Liver (tissue), 8 donors: ENCODE measurements at regions not wholly inside any gene's neighbourhood (a gene's known extent, or its start where the extent isn't known, plus 50 kb on each side); places are given as distances from the start of the nearest gene placed in this dataset.

Experiments
- DNase-seq: peaks from one replicate; pipeline ENCODE4 v3.0.0-alpha.2; 2017; ENCODE audit warnings: low spot score
- H3K27ac ChIP-seq, 2 donors: one replicate each; pipeline ENCODE4 v1.7.0; 2013; ENCODE audit warnings: inconsistent platforms in 2 of 2, low read length in 2 of 2, control low read depth in 1 of 2, low read depth in 1 of 2, mild to moderate bottlenecking in 1 of 2
- H3K27me3 ChIP-seq, 4 donors: one replicate each; pipeline versions ENCODE4 v1.6.1 to v1.7.0; 2013; ENCODE audit warnings: low read length in 3 of 4, inconsistent platforms in 1 of 4, mild to moderate bottlenecking in 1 of 4, moderate library complexity in 1 of 4; ENCODE audit not compliant: control insufficient read depth in 4 of 4, insufficient read depth in 4 of 4
- H3K36me3 ChIP-seq, 4 donors: one replicate each; pipeline versions ENCODE4 v1.6.1 to v1.7.0; 2013; ENCODE audit warnings: low read length in 3 of 4, mild to moderate bottlenecking in 3 of 4, low read depth in 1 of 4, moderate library complexity in 1 of 4; ENCODE audit not compliant: control insufficient read depth in 4 of 4, insufficient read depth in 3 of 4
- H3K4me1 ChIP-seq, 4 donors: one replicate each; pipeline versions ENCODE4 v1.6.1 to v1.7.0; 2013; ENCODE audit warnings: low read length in 3 of 4, mild to moderate bottlenecking in 3 of 4, moderate library complexity in 1 of 4; ENCODE audit not compliant: control insufficient read depth in 4 of 4, insufficient read depth in 4 of 4
- H3K4me3 ChIP-seq, 3 donors: one replicate each; pipeline versions ENCODE4 v1.6.1 to v1.7.0; 2013; ENCODE audit warnings: low read length in 3 of 3, control low read depth in 1 of 3, low read depth in 1 of 3, mild to moderate bottlenecking in 1 of 3
- H3K9ac ChIP-seq, 2 donors: one replicate each; pipeline ENCODE4 v1.7.0; 2013; ENCODE audit warnings: low read length in 2 of 2, mild to moderate bottlenecking in 2 of 2, moderate library complexity in 2 of 2, control low read depth in 1 of 2, low read depth in 1 of 2
- H3K9me3 ChIP-seq, 4 donors: one replicate each; pipeline versions ENCODE4 v1.6.1 to v1.7.0; 2013; ENCODE audit warnings: low read length in 3 of 4; ENCODE audit not compliant: control insufficient read depth in 4 of 4
- FOXA2 ChIP-seq: IDR thresholded peaks from 2 replicates; pipeline ENCODE4 v1.6.1; 2016; ENCODE audit warnings: antibody characterized with exemption
- GABPA ChIP-seq, 2 donors: IDR thresholded peaks in 1 of 2; conservative IDR thresholded peaks in 1 of 2; 2 replicates each; pipeline ENCODE4 v1.6.1; 2016; ENCODE audit warnings: antibody characterized with exemption in 2 of 2, mild to moderate bottlenecking in 1 of 2, moderate library complexity in 1 of 2
- HNF4A ChIP-seq, 2 donors: conservative IDR thresholded peaks; 2 replicates each; pipeline ENCODE4 v1.6.1; 2016; ENCODE audit warnings: antibody characterized with exemption in 2 of 2, mild to moderate bottlenecking in 2 of 2
- HNF4G ChIP-seq: IDR thresholded peaks from 2 replicates; pipeline ENCODE4 v1.6.1; 2016; ENCODE audit warnings: antibody characterized with exemption
- JUND ChIP-seq, 2 donors: IDR thresholded peaks; 2 replicates each; pipeline ENCODE4 v1.6.1; 2016; ENCODE audit warnings: antibody characterized with exemption in 2 of 2
- MAX ChIP-seq: IDR thresholded peaks from 2 replicates; pipeline ENCODE4 v1.6.1; 2016; ENCODE audit warnings: antibody characterized with exemption
- NR2F2 ChIP-seq: IDR thresholded peaks from 2 replicates; pipeline ENCODE4 v1.6.1; 2016; ENCODE audit warnings: antibody characterized with exemption
- RAD21 ChIP-seq, 2 donors: IDR thresholded peaks; 2 replicates each; pipeline ENCODE4 v1.6.1; 2016; ENCODE audit warnings: antibody characterized with exemption in 2 of 2, mild to moderate bottlenecking in 2 of 2
- REST ChIP-seq: IDR thresholded peaks from 2 replicates; pipeline ENCODE4 v1.6.1; 2016; ENCODE audit warnings: antibody characterized with exemption, mild to moderate bottlenecking
- RXRA ChIP-seq, 2 donors: IDR thresholded peaks; 2 replicates each; pipeline ENCODE4 v1.6.1; 2017 to 2018; ENCODE audit warnings: antibody characterized with exemption in 2 of 2, mild to moderate bottlenecking in 1 of 2
- ZBTB33 ChIP-seq: IDR thresholded peaks from 2 replicates; pipeline ENCODE4 v1.6.1; 2016; ENCODE audit warnings: antibody characterized with exemption
- WGBS: extraction: QIAGEN DNeasy Blood & Tissue Kit; methylation state at CpG from one replicate; pipeline ENCODE4 v1.1.7; 2013; 5-methylcytosine and 5-hydroxymethylcytosine counted together
- TF ChIP-seq, protein P1 (sequence below): fragments of 150-350 bp; IDR thresholded peaks from 2 replicates; pipeline ENCODE4 v1.5.1; 2017; ENCODE audit warnings: improper control_type of control experiment, low read depth, low read length; ENCODE audit not compliant: missing input control
- donor health status: healthy.
- donor health status: healthy.
- donor health status: healthy.
- donor health status: healthy.
- donor health status: healthy.

GRCh38 chr14:58832095-58832521 lies 194.3 kb downstream of the DACT1 start (continued):
- TF ChIP-seq ZBTB33 (no peak), NR2F2 (no peak), FOXA2 (no peak), HNF4G (no peak)
- TF ChIP-seq, protein P1, sequence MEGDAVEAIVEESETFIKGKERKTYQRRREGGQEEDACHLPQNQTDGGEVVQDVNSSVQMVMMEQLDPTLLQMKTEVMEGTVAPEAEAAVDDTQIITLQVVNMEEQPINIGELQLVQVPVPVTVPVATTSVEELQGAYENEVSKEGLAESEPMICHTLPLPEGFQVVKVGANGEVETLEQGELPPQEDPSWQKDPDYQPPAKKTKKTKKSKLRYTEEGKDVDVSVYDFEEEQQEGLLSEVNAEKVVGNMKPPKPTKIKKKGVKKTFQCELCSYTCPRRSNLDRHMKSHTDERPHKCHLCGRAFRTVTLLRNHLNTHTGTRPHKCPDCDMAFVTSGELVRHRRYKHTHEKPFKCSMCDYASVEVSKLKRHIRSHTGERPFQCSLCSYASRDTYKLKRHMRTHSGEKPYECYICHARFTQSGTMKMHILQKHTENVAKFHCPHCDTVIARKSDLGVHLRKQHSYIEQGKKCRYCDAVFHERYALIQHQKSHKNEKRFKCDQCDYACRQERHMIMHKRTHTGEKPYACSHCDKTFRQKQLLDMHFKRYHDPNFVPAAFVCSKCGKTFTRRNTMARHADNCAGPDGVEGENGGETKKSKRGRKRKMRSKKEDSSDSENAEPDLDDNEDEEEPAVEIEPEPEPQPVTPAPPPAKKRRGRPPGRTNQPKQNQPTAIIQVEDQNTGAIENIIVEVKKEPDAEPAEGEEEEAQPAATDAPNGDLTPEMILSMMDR: no peak

- no peak overlapping the region for H3K9ac ChIP-seq
- H3K27me3 ChIP-seq: no peaks in the 10 kb centered on the region
- TF ChIP-seq, protein P1: no peak
- no peak for TF ChIP-seq JUND (IDR thresholded peaks at IDR 0.05)
- no peak for TF ChIP-seq REST
- no peak for TF ChIP-seq RXRA (IDR thresholded peaks at IDR 0.05)
- no peak for TF ChIP-seq MAX
- no peak for TF ChIP-seq GABPA (IDR thresholded peaks at IDR 0.05 in 1 of 2, conservative IDR thresholded peaks at IDR 0.05 in 1 of 2)
- TF ChIP-seq RAD21 (IDR thresholded peaks at IDR 0.05): no peak
- no peak for TF ChIP-seq HNF4A (conservative IDR thresholded peaks at IDR 0.05)
- 95% methylated on average over 33 of the region's 33 CpGs for WGBS
- no peak for DNase-seq
- peaks cover 0 to 3% (median under 1%) of the 10 kb centered on the region in 4 donors for H3K4me1 ChIP-seq
- H3K27ac ChIP-seq: no peak overlapping the region
- H3K36me3 ChIP-seq: no peaks in the 10 kb centered on the region
- no peaks in the 10 kb centered on the region for H3K9me3 ChIP-seq
- no peak overlapping the region for H3K4me3 ChIP-seq
These were observed 196.0 kb downstream of the DACT1 start for GRCh38 chr14:58833634-58834378.
